Right lobe of liver (tissue), 6 donors: ENCODE measurements at regions not wholly inside any gene's neighbourhood (a gene's known extent, or its start where the extent isn't known, plus 50 kb on each side); places are given as distances from the start of the nearest gene placed in this dataset.

Experiments
- ATAC-seq, 4 donors: fragments of 200-7000 bp; cut with Tn5 transposase; one replicate each; pipeline ENCODE4 v1.9.1; 2020; ENCODE audit warnings: mild to moderate bottlenecking in 4 of 4, moderate library complexity in 4 of 4
- DNase-seq, 3 donors: peaks; one replicate each; pipeline ENCODE4 v3.0.0-alpha.2; 2020
- H3K27ac ChIP-seq, 3 donors: fragments of 200-600 bp; one replicate each; pipeline ENCODE4 v1.8.0; 2022
- H3K27me3 ChIP-seq, 2 donors: fragments of 200-600 bp; one replicate each; pipeline ENCODE4 v1.8.0; 2022
- H3K36me3 ChIP-seq, 4 donors: fragments of 200-600 bp; sonication (generic) in 1 of 4; one replicate each; pipeline versions ENCODE4 v1.5.1 to v1.8.0; 2017 to 2022; ENCODE audit warnings: control low read depth in 1 of 4
- H3K4me1 ChIP-seq, 4 donors: fragments of 200-600 bp; sonication (generic) in 1 of 4; one replicate each; pipeline versions ENCODE4 v1.5.1 to v1.8.0; 2017 to 2022; ENCODE audit warnings: control low read depth in 1 of 4
- H3K4me3 ChIP-seq, 3 donors: fragments of 200-600 bp; one replicate each; pipeline ENCODE4 v1.8.0; 2022
- H3K9me3 ChIP-seq, 4 donors: fragments of 200-600 bp; sonication (generic) in 1 of 4; one replicate each; pipeline versions ENCODE4 v1.5.1 to v1.8.0; 2017 to 2022; ENCODE audit warnings: control low read depth in 1 of 4
- CTCF ChIP-seq, 4 donors: fragments of 200-600 bp in 3 of 4; fragments of 450-650 bp in 1 of 4; IDR thresholded peaks; one replicate each; pipeline versions ENCODE4 v1.5.1 to v1.8.0; 2016 to 2022; ENCODE audit warnings: antibody characterized with exemption in 4 of 4, mild to moderate bottlenecking in 2 of 4
- POLR2A ChIP-seq: fragments of 450-650 bp; IDR thresholded peaks from one replicate; pipeline ENCODE4 v1.6.1; 2017; ENCODE audit warnings: antibody characterized with exemption, mild to moderate bottlenecking
- WGBS: methylation state at CpG from one replicate; pipeline ENCODE4 v1.1.6; 2018; ENCODE audit warnings: low coverage, low lambda C conversion rate; ENCODE audit not compliant: insufficient coverage; ENCODE audit errors: missing lambda C conversion rate; 5-methylcytosine and 5-hydroxymethylcytosine counted together
- intact Hi-C, 2 donors: fragments of 100-400 bp; cut with DNase I; formaldehyde crosslinking; loops; one replicate each; pipeline versions ENCODE4 v1.11.2 to v1.14.1; 2022
- donor health status: DM: no; HTN: yes; CAD: no.
- donor health status: DM: no; HTN: no; CAD: no.
- donor health status: DM: no; HTN: no; CAD: no.
- donor health status: DM: no; HTN: yes; CAD: no.
- donor health status: DM: no; HTN: yes; CAD: no.

GRCh38 chr7:70935854-70936253 is 196.1 kb upstream of the GALNT17 start:
- Histone ChIP-seq H3K9me3 (no peaks in the 10 kb centered on the region), H3K4me1 (no peaks in the 10 kb centered on the region), H3K27me3 (no peaks in the 10 kb centered on the region), H3K27ac (no peak overlapping the region), H3K4me3 (no peak overlapping the region), H3K36me3 (no peaks in the 10 kb centered on the region)
- TF ChIP-seq POLR2A = no peak
- TF ChIP-seq CTCF (IDR thresholded peaks at IDR 0.05) = no peak
- WGBS = 61% methylated on average over 9 of the region's 11 CpGs
- intact Hi-C loops = no loop called here
- DNase-seq (no peak), ATAC-seq (no peak)

GRCh38 chr7:70937424-70937823 is 194.5 kb upstream of the GALNT17 start:
- 71% methylated on average over 2 of the region's 2 CpGs for WGBS
- no peaks in the 10 kb centered on the region for H3K9me3 ChIP-seq
- TF ChIP-seq POLR2A (no peak), CTCF (IDR thresholded peaks at IDR 0.05) (no peak)
- DNase-seq (no peak), ATAC-seq (no peak)
- no peaks in the 10 kb centered on the region for H3K27me3 ChIP-seq
- H3K4me1 ChIP-seq = no peaks in the 10 kb centered on the region
- no peaks in the 10 kb centered on the region for H3K36me3 ChIP-seq
- intact Hi-C loops = no loop called here
- H3K27ac ChIP-seq = no peak overlapping the region
- no peak overlapping the region for H3K4me3 ChIP-seq

GRCh38 chr7:70940597-70940996 is 191.3 kb upstream of the GALNT17 start:
- no peak for TF ChIP-seq POLR2A
- no peak for TF ChIP-seq CTCF (IDR thresholded peaks at IDR 0.05)
- Histone ChIP-seq H3K9me3 (no peaks in the 10 kb centered on the region), H3K36me3 (no peaks in the 10 kb centered on the region), H3K27me3 (no peaks in the 10 kb centered on the region), H3K4me1 (no peaks in the 10 kb centered on the region), H3K27ac (no peak overlapping the region), H3K4me3 (no peak overlapping the region)
- DNase-seq (no peak), ATAC-seq (no peak)
- intact Hi-C loops = no loop called here
- WGBS = 50% methylated on average over 2 of the region's 2 CpGs

- Histone ChIP-seq H3K27ac (no peak overlapping the region), H3K9me3 (no peaks in the 10 kb centered on the region), H3K4me3 (no peak overlapping the region), H3K36me3 (no peaks in the 10 kb centered on the region), H3K27me3 (no peaks in the 10 kb centered on the region), H3K4me1 (no peaks in the 10 kb centered on the region)
- no peak for TF ChIP-seq CTCF (IDR thresholded peaks at IDR 0.05)
- no peak for TF ChIP-seq POLR2A
- DNase-seq = no peak
- no peak for ATAC-seq
- intact Hi-C loops = no loop called here
- 83% methylated on average over 4 of the region's 7 CpGs for WGBS
Measured at GRCh38 chr7:70942791-70943190, 189.2 kb upstream of the GALNT17 start.

- no peak overlapping the region for H3K4me3 ChIP-seq
- no peaks in the 10 kb centered on the region for H3K27me3 ChIP-seq
- ATAC-seq = no peak
- WGBS = 65% methylated on average over 4 of the region's 4 CpGs
- H3K9me3 ChIP-seq = no peaks in the 10 kb centered on the region
- no peaks in the 10 kb centered on the region for H3K4me1 ChIP-seq
- no peak for TF ChIP-seq POLR2A
- TF ChIP-seq CTCF (IDR thresholded peaks at IDR 0.05) = no peak
- DNase-seq = no peak
- no peaks in the 10 kb centered on the region for H3K36me3 ChIP-seq
- intact Hi-C loops = no loop called here
- no peak overlapping the region for H3K27ac ChIP-seq
Measured at GRCh38 chr7:70944516-70944915, 187.4 kb upstream of the GALNT17 start.
